Ishikawa (cell line): ENCODE measurements at regions not wholly inside any gene's neighbourhood (a gene's known extent, or its start where the extent isn't known, plus 50 kb on each side); places are given as distances from the start of the nearest gene placed in this dataset.

Experiments used
- CEBPB ChIP-seq: IDR thresholded peaks from 2 replicates; pipeline ENCODE4 v1.6.1; 2012
- EGR1 ChIP-seq: IDR thresholded peaks from 2 replicates; pipeline ENCODE4 v1.6.1; 2012
- EP300 ChIP-seq: IDR thresholded peaks from 2 replicates; pipeline ENCODE4 v1.6.1; 2012; ENCODE audit warnings: borderline replicate concordance
- FOXM1 ChIP-seq: IDR thresholded peaks from 2 replicates; pipeline ENCODE4 v1.6.1; 2012; ENCODE audit warnings: low read depth, borderline replicate concordance
- MAX ChIP-seq: IDR thresholded peaks from 2 replicates; pipeline ENCODE4 v1.6.1; 2012
- NFIC ChIP-seq: IDR thresholded peaks from 2 replicates; pipeline ENCODE4 v1.6.1; 2012
- RAD21 ChIP-seq: IDR thresholded peaks from 2 replicates; pipeline ENCODE4 v1.6.1; 2012; ENCODE audit warnings: low read depth
- REST ChIP-seq: IDR thresholded peaks from 2 replicates; pipeline ENCODE4 v1.6.1; 2012; ENCODE audit warnings: low read depth, mild to moderate bottlenecking
- TCF12 ChIP-seq: IDR thresholded peaks from 2 replicates; pipeline ENCODE4 v1.6.1; 2012; ENCODE audit warnings: low read depth
- YY1 ChIP-seq: IDR thresholded peaks from 2 replicates; pipeline ENCODE4 v1.6.1; 2012; ENCODE audit warnings: low read depth
- ZBTB7A ChIP-seq: IDR thresholded peaks from 2 replicates; pipeline ENCODE4 v1.6.1; 2012; ENCODE audit warnings: low read depth

- TF ChIP-seq YY1 (no peak), NFIC (no peak), RAD21 (no peak), REST (no peak), TCF12 (no peak), EP300 (no peak), FOXM1 (no peak), MAX (no peak), ZBTB7A (no peak), CEBPB (no peak), EGR1 (no peak)
Observed at GRCh38 chr11:103714246-103714645, 322.2 kb upstream of the DDI1 start.
